NCI-H187 (cell line): ENCODE measurements at regions not wholly inside any gene's neighbourhood (a gene's known extent, or its start where the extent isn't known, plus 50 kb on each side); places are given as distances from the start of the nearest gene placed in this dataset.
"Not testable (repeated sequence)": the region's sequence is repeated elsewhere in the genome, so short reads cannot be mapped to it uniquely, and the experiment has no call there.

ENCODE experiments used
- DNase-seq, 2 experiments: peaks; one replicate each; lab custom pipeline; 2025; lab: John Stamatoyannopoulos, UW

DNA sequence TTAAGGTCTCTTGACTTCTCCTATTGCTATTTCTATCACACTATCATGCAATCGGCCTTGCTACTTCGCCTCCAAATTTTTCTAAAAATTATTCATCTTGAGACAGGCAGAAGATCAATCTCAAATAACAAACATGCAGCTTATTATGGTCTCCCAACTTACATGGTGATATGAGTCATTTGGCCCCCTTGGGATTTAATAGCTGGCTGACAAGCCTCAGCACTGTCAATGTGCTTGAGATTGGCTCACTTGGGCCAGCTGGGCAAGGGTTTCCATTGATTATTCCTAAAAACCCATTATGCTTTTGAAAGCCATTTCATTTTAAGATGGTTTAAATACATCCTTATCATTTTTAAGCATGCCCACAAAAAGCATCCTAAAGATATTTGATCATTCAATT, 224.5 kb upstream of the NFIA start:
- DNase-seq, result no peak

DNA sequence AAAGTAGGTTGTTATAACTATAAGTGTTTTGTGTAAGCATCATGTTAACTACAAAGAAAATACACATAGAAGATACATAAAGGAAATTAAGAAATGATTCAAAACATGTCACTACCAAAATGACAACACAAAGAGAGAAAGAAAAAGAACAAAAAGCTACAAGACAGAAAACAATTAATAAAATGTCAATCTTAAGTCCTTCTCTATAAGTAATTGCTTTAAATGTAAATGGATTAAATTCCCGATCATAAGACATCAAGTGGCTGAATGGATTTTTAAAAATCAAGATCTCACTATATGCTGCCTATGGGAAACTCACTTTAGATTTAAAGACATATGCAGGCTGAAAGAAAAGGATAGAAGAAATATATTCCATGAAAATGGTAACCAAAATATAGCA, 232.3 kb upstream of the NFIA start:
- no peak for DNase-seq

DNA sequence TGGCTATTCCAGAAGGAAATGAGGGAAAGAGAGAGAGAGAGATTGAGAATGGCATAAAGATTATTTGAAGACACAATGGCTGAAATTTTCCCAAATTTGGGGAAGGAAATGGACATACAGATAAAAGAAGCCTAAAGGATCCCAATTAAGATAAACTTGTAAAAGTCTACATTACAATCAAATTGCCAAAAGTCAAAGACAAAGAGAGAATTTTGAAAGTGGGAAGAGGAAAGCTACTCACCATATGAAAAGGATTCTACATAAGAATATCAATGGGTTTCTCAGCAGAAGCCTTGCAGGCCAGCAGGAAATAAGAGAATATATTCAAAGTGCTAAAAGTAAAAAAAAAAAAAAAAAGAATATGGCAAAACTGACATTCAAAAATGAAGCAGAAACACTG, 233.0 kb upstream of the NFIA start:
- DNase-seq, result no peak

DNA sequence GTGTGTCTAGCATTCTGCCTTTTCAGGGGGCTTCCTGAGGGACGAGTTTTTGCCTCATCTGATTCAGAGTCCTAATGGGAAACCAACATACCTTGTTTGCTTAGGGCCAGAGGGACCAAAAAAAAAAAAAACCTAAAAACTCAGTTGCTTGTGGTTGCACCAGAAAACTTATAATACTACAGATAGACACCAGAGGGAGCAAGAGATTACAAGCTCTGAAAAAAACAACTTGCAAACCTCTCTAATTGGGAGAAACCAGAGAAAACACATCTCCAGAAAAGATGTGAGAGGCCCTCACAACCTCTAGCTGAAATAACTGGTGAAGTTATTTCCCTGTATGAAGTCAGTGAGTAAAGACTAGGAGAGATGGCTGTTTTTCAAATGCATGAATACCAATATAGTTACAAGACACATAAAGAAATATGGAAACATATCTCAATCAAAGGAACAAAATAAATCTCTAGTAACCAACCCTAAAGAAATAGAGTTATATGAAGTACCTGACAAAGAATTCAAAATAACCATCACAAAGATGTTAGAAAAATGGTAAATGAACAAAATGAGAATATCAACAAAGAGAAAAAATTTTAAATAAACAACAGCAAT, 233.7 kb upstream of the NFIA start:
- no peak for DNase-seq

DNA sequence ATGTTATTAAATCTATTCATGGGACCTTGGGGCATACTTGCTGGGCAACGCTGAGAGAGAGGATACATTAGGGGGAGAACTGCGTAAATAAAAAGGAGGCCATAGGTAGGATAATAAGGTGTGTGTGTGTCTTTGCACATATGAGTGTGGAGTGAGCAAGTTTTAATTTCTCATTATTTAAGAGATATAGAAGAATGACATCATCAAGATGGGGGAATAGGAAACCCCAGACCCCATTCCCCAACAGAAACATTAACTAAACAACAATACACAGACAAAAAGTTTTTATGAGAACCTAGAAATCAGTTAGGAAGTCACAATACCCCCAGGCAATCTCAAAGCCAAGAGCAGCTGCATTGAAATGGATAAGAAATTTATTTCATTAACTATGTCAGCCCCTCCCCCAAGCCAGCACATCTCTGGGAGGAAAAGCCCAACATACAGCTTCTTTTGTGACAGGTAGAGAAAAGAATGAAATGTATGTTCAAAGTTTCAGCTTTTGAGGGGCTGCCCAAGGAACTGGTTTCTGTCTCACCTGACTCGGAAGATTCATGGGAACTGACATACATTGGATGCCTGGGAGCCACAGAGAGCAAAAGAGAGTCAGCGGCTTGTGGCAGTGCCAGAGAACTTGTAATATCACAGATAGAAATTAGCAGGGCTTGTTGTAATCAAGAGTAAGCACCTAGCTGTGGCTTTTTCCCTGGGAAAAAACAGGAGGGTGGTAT, 234.3 kb upstream of the NFIA start:
- no peak for DNase-seq

DNA sequence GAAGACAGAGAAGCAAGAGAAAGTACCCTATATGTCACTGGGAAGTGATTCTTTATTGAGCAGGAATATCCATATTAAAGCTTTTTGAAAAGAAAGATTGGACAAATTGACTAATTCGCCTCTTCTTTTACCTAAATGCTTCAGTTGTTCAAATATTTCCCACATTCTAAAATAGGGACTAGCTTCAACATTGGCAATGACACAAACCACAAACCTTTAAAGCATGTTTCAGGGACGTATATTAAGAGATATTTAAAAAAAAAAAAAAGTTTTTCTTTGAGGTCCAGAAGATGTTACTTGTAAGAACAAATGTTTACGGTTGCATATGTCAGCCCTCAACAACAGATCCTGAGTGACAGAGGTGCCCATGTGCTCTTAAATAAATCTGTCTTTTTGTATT, 235.0 kb upstream of the NFIA start:
- no peak for DNase-seq

DNA sequence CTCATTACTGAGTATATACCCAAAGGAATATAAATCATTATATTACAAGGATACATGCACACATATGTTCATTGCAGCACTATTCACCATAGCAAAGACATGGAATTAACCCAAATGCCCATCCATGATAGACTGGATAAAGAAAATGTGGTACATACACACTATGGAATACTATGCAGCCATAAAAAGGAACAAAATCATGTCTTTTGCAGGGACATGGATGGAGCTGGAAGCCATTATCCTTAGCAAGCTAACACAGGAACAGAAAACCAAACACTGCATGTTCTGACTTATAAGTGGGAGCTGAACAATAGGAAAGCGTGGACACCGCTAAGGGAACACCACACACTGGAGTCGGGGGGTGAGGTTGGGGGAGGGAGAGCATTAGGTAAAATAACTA, 236.7 kb upstream of the NFIA start:
- DNase-seq, result not testable (repeated sequence)

DNA sequence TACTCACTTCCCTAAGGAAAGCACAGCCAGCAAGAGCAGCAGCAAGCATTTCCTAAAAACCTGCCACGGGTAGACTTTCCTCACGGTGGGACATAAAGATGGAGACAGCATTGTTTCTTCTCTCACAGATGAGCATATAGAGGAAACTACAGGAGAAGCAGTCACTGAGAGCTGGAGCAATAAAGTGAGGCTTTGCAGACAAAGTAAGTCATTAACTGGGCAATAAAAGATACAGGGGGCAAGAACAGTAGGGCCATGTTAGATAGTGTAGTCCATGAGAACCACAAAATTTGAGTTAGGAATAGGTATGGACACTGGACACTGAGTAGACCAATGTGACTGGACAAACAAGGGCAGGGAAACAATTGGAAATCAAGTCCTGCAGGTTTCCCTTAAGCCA, 240.1 kb upstream of the NFIA start:
- no peak for DNase-seq

DNA sequence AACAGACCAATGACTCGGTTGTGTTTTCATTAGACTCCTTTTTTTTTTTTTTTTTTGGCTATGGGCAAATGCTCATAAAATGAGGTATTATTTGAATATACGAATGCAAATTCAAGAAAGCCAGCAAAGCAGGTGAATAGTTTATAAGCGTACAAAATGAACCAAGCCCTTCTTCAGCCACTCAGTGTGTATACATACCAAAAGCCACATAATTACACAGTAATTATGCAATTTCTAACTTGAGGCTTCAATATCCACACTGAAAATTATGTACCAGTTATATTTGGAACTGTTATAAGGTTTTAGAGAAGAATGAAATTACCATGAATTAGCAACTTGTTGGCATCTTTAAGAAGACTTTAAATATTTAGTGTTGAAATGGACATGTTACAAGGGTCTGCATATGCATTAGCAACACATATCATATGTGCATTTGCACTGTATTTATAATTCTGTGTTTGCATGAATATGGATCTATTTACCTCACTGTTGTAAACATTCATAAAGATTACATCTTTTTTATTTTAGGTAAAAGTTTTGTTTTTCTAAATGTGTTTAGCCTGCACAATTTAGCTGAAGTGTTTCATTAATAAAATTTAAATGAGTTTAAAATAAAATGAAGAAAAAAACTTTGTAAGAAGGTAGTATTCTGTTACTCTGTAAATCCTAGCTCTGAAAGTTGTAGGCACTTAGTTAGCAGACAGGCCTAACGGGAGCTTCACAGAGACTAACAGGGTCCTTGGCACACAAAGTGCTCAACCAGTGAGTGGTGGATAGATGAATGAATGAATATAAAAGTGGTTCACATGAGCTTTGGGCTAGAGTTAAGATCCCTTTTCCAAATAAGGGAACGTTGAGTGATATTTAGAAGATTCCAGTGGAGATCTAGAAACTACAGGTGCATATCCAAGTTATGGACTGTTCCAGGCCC, 241.0 kb upstream of the NFIA start:
- DNase-seq, result no peak

DNA sequence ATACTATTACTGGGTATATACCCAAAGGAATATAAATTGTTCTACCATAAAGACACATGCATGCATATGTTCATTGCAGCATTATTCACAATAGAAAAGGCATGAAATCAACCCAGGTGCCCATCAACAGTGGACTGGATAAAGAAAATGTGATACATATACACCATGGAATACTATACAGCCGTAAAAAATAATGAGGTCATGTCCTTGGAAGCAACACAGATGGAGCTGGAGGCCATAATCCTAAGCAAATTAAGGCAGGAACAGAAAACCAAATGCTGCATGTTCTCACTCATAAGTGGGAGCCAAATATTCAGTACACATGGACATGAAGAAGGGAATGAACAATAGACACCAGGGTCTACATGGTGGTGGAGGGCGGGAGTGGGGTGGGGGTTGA, 241.9 kb upstream of the NFIA start:
- DNase-seq, result not testable (repeated sequence)

DNA sequence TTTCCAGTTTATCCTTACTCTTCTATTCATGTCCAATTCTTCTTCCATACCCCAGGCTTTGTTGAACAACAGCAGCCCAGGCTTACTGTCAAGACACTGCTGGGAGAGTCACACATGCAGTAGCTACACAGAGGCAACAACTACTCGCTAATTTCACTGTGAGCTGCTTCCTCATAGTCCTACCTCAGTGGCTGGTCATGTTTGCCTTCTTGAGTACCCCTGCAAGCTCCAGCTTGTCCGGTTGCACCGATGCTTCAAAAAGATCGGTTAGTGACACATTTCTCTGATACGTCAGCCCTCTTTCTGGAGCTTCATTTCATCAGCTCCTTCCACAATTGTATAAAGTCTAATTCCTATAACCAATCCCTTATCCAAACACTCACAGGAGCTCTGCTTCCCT, 246.7 kb upstream of the NFIA start:
- no peak for DNase-seq

DNA sequence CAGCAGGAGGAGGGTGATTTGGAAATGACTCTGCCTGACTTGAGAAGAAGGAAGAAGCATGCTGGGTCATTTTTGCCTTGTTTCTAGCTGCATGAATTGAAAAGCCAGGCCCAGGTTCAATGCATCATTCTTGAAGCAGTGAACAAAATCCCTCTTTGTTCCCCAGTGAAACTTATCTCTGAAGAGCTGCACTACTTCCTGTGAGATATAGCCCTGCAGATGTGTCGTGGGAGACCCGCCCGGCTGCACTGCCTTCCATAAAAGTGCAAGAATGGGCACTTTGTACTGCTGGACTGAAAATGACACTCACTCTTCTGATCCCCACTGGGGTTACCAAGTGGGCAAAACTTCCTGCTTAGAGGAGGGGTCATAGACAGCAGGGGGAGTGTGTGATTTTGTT, 249.2 kb upstream of the NFIA start:
- DNase-seq, result no peak

DNA sequence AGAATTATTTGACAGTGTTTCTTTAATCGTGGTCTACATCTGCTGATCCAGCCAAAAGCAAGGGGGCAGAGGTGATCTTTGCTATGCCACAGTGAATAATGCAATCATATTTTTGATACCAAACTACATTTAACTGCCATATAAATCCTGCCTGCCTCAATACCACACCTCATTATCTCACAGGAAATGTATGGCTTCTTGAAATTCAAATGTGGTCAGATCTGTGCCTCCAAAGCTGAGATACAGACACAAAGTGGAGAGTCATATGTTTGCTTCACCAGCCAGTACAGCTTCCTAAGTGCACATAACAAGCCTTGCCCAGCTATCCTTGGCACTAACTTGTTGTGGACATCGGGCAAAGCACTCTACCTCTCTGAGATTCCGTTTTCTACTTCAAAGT, 250.0 kb upstream of the NFIA start:
- DNase-seq, result no peak

DNA sequence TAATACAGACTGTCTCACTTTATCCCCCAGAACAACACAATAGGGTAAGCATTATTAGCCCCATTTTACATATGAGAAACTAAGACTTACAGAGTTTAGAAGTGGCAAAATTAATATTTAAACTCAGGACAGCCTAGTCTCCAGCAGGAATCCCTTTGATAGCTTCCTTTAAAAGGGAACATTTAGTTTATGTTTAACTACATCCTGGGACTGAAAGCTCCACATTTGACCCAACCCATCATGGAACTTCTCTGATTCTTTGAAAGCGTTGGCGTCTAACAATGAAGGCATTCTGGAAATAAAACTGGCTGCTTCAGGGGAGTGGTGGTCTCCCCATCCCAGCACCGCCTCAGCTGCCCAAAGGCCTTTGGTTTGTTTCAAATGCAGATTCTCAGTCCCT, 250.6 kb upstream of the NFIA start:
- DNase-seq, result no peak

DNA sequence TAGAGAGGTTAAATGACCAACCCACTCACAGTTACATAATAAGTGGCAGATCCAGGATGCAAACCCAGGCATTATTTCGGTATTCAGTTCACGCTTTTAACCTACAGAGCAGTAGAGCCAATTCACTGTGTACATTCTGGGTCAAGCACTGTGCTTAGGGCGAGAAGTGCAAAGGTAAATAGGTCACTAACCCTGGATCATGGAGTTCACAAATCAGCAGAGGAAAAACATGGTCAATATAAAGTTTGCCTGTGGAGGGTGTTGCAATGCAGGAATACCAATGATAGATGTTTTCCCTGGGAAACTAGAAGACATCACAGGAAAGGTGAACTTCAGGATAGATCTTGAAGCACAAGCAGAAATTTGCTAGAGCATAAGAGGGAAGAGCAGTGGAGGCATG, 253.4 kb upstream of the NFIA start:
- DNase-seq, result no peak

DNA sequence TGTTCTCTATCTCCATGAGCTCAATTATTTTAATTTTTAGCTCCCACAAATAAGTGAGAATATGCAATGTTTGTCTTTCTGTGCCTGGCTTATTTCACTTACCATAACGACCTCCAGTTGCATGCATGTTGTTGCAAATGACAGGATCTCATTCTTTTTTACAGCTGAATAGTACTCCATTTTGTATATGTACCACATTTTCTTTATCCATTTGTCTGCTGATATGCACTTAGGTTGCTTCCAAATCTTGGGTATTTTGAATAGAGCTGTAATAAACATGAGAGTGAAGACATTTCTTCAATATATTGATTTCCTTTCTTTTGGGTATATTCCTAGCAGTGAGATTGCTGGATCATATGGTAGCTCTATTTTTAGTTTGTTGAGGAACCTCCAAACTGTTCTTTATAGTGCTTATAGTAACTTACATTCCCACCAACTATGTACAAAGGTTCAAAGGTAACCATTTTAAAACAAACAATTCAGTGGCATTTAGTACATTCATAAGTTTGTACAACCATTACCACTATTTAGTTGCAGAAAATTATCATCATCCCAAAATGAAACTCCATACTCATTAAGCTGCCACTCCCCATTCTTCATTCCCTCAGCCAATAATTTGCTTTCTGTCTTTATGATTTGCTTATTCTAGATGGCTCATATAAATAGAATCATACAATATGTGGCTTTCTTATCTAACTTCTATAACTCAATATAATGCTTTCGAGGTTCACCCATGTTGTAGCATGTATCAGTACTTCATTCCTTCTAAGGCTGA, 255.9 kb upstream of the NFIA start:
- no peak for DNase-seq

DNA sequence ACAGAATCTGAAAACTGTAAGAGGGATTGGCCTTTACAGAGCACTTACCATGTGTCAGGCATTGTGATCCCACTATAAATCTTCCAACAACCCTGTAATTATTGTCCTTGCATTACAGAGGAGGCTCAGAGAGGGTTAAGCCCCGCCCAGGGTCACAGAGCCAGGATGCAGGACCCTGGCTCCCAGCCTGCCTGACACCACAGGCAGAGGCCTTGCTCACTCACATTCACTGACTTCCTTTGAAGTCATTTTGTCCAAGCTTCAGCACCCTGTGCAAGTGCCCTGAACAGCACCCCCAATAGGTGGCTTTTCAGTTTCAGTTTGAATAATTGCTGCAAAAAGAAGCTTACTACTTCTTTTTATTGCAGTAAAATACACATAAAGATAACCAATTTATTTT, 256.8 kb upstream of the NFIA start:
- DNase-seq, result no peak

DNA sequence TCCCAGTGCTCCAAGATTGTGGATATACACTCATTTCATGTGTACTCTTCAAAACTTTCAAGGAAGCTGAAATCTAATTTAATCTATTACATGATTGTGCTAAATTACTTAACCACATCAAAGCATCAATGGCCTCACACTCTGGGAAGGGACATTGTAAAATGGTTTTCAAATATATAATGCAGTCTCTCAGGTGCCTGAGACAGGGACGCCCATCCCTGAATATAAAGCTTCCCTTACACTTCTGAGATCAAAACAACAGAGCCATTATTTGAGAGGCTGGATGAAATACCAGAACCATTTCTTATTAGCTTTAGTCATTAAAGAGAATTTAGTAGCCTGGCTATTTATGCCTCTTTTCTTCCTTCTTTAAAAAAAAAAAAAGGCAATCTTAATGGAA, 259.2 kb upstream of the NFIA start:
- DNase-seq, result no peak

DNA sequence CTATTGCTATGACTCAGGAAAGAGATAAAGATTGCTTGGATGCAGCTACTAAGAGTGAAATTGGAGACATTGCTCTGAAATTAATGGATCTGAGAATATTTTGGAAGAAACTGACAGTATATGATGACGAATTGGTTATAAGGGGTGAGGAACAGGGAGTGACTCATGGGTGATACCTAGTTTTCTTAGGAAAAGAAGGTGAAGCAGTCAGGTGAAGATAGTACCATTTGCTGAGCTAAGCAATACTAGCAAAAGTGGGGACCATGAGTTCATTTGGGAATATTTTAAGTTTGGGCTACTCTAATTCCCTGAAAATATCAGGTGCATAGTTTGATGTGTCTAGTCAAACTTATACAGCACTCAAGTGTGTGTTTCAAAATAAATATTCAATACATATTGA, 260.1 kb upstream of the NFIA start:
- no peak for DNase-seq

DNA sequence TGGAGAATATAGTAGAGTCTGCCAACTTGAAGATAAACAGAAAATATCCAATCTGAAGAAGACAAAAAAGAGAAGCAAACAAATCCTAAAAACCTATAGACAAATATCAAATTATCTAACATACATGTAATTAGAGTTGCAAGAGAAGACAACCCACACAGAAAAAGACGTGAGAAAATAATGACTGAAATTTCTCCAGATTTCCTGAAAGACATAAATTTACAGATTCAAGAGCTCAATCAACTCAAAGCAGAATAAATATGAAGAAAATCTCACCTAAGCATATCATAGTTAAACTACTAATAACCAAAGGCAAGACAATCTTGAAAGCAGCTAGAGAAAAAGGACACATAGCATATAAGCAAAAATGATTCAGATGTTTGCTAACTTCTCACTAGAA, 261.2 kb upstream of the NFIA start:
- no peak for DNase-seq

DNA sequence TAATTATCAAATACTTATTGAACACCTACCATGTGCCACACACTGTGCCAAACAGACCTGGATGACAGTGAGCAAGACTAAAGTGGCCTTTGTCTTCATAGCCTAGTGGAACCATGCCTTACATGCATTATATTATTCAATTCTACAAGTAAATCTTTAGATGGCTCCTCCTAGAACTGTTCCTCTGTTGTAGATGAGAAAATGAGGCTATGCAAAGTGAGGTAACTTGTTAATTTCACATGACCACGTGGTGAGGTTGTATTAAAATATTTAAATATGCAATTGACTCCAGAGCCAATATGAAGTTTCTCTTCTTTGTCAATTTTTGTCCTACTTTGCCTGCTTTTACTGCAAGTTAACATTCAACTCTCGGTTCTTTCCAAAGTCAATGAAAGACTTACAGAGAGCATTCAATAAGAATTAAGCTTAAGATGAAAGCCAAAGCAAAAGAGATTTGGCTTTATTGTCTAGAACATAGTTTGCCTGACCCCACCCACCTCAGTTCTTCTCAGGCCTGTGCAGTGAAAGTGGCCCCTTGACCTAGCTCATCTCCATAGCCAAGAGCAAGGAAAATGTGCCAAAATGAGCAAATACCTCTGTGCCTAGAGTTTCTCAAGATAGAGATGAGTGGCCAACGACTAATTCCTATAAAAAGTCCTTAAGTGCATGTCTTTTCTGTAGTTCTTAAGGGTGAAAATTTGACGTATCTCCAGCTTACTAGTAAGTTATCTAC, 263.2 kb upstream of the NFIA start:
- no peak for DNase-seq

DNA sequence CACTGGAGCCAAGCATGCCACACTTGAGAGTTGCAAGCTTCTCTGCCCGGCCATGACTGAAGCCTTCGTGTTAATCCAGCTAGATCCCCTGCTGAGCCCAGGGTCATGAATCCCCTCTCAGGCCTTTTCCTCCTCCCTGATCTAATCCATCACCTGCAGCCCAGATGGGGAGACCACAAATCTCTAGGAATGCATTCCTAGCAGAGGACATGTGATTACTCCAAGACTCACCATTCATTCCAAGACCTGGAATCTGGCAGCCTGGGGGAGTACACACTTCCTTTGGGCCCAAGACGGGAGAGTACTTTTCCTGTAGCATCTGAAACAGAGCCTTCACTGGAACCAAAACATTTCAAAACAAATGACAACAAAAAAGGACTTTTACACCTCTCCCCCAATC, 269.3 kb upstream of the NFIA start:
- DNase-seq, result no peak
